Stimulated activated naive CD4-positive, alpha-beta T cell (primary cell): ENCODE measurements at regions not wholly inside any gene's neighbourhood (a gene's known extent, or its start where the extent isn't known, plus 50 kb on each side); places are given as distances from the start of the nearest gene placed in this dataset.

Experiments used
- DNase-seq, 6 experiments: peaks; one replicate each; lab custom pipeline; 2025; lab: John Stamatoyannopoulos, UW

- no peak for DNase-seq
These were observed 765.0 kb downstream of the IGSF11 start for GRCh38 chr3:118269537-118270125.

GRCh38 chr3:118272991-118273390, 761.7 kb downstream of the IGSF11 start:
- DNase-seq, result no peak

- DNase-seq, result no peak
These were observed 756.8 kb downstream of the IGSF11 start for GRCh38 chr3:118277814-118278213.

GRCh38 chr3:118292841-118293240, 741.8 kb downstream of the IGSF11 start:
- no peak for DNase-seq

GRCh38 chr3:118298133-118298532, 736.5 kb downstream of the IGSF11 start:
- DNase-seq, result no peak

GRCh38 chr3:118304557-118304956, 730.1 kb downstream of the IGSF11 start:
- DNase-seq, result no peak

- no peak for DNase-seq
These were observed 701.9 kb downstream of the IGSF11 start for GRCh38 chr3:118332699-118333098.

GRCh38 chr3:118337649-118338048, 697.0 kb downstream of the IGSF11 start:
- no peak for DNase-seq

GRCh38 chr3:118347396-118348168, 687.1 kb downstream of the IGSF11 start:
- no peak for DNase-seq

GRCh38 chr3:118348169-118348557, 686.5 kb downstream of the IGSF11 start:
- DNase-seq, result no peak

GRCh38 chr3:118354556-118354955, 680.1 kb downstream of the IGSF11 start:
- DNase-seq, result no peak

GRCh38 chr3:118369892-118370491, 664.7 kb downstream of the IGSF11 start:
- no peak for DNase-seq

- DNase-seq, result no peak
These were observed 654.1 kb downstream of the IGSF11 start for GRCh38 chr3:118380576-118380975.

GRCh38 chr3:118396491-118396890, 638.2 kb downstream of the IGSF11 start:
- no peak for DNase-seq

GRCh38 chr3:118400086-118400485, 634.6 kb downstream of the IGSF11 start:
- DNase-seq, result no peak

- no peak for DNase-seq
These were observed 633.8 kb downstream of the IGSF11 start for GRCh38 chr3:118400886-118401285.

GRCh38 chr3:118401887-118402286, 632.8 kb downstream of the IGSF11 start:
- DNase-seq, result no peak

- DNase-seq, result no peak
These were observed 631.7 kb downstream of the IGSF11 start for GRCh38 chr3:118402971-118403370.

GRCh38 chr3:118406562-118406961, 628.1 kb downstream of the IGSF11 start:
- DNase-seq, result no peak

GRCh38 chr3:118408431-118408830, 626.2 kb downstream of the IGSF11 start:
- no peak for DNase-seq

GRCh38 chr3:118412503-118412902, 622.1 kb downstream of the IGSF11 start:
- DNase-seq, result no peak

GRCh38 chr3:118425272-118425837, 609.3 kb downstream of the IGSF11 start:
- DNase-seq, result no peak

GRCh38 chr3:118433825-118434224, 600.8 kb downstream of the IGSF11 start:
- DNase-seq, result no peak
